GM23248 (cell line): ENCODE measurements at regions not wholly inside any gene's neighbourhood (a gene's known extent, or its start where the extent isn't known, plus 50 kb on each side); places are given as distances from the start of the nearest gene placed in this dataset.

Experiments used
- EZH2 ChIP-seq: fragments of 200-600 bp; sonication (generic); IDR thresholded peaks from 2 replicates; pipeline ENCODE4 v1.6.1; 2018; ENCODE audit warnings: antibody characterized with exemption, mild to moderate bottlenecking; ENCODE audit not compliant: insufficient read depth, poor library complexity, severe bottlenecking
- EZH2phosphoT487 ChIP-seq: fragments of 200-600 bp; sonication (generic); IDR thresholded peaks from 2 replicates; pipeline ENCODE4 v1.6.1; 2018; ENCODE audit warnings: antibody characterized with exemption, moderate library complexity, mild to moderate bottlenecking, low read depth; ENCODE audit not compliant: insufficient read depth

- no peak for TF ChIP-seq EZH2
- TF ChIP-seq EZH2phosphoT487: no peak
Observed at GRCh38 chr16:74045513-74045912, 251.1 kb upstream of the PSMD7 start.
